H4 (cell line): ENCODE measurements at regions not wholly inside any gene's neighbourhood (a gene's known extent, or its start where the extent isn't known, plus 50 kb on each side); places are given as distances from the start of the nearest gene placed in this dataset.
A peak's percentile ranks its signal among the peaks of the same experiment; 100 is the strongest.

ENCODE experiments used
- DNase-seq: peaks from one replicate; pipeline ENCODE4 v3.0.0-alpha.2; 2015; ENCODE audit warnings: low spot score

DNA sequence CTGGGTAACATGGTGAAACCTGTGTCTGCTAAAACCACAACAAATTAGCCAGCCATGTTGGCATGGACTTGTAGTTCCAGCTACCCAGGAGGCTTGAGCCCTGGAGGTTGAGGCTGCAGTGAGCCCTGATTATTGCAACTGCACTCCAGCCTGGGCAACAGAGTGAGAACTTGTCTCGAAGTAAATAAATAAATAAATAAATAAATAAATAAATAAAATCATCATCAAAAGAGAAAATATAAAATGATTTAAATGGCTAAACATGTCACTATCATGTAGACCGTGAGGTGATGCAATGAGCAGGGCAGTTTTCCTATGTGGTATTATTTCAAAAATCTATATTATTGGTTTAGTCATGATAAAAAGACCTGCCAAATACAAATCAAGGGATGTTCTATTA is 2074.3 kb downstream of the PCDH9 start:
- no peak for DNase-seq

DNA sequence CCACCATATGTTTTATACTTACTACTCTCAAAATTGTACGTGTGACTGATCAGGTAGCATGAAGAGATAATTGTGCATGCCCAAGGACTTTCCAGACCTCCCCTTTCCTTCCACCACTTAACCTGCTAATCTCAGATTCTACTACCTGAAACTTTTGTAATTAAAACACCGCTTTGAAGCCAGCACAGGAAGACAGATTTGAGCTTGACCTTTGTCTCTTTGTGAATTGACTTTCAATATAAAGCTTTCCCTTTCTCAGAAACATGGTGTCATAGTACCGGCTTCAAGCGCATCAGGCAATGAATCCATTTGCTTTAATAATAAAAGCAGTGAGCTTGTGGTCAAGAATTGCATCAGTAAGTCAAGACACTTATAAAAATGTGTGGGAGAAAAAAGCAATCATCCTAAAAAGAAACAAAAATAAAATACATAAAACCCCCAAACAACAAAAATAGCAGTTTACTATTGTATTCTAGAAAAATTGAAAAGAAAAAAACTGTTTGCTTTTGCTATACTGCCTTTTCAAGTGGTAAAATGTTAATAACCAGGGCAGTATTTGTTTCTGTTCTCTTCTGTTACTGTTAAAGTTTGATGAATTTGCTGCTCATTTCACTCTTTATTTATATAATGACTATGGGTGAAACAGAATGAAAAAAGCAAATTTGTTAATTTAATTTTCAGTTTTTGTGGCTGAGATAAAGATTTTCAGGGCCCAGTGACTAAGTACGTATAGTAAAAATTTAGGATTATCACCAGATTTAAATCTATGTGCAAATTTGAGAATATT is 2075.3 kb downstream of the PCDH9 start:
- no peak for DNase-seq

DNA sequence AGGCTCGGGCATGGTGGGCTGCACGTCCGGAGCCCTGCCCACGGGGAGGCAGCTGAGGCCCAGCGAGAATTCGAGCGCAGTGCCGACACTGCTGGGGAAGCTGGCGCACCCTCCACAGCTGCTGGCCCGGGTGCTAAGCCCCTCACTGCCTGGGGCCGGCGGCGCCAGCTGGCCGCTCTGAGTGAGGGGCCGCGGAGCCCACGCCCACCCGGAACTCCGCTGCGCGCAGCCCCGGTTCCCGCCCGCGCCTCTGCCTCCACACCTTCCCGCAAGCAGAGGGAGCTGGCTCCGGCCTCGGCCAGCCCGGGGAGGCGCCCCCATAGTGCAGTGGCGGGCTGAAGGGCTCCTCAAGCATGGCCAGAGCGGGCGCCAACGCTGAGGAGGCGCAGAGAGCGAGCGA is 2080.4 kb downstream of the PCDH9 start:
- DNase-seq: no peak

DNA sequence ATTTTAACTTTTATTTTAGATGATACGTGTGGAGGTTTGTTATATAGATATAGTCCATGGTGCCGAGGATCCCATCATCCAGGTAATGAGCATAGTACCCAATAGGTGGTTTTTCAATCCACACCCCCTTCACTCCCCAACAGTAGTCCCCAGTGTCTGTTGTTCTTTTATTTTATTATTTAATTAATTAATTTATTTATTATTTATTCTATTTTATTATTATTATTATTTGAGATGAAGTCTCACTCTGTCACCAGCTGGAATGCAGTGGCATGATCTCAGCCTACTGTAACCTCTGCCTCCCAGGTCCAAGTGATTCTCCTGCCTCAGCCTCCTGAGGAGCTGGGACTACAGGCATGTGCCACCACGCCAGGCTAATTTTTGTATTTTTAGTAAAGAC is 2086.2 kb downstream of the PCDH9 start:
- no peak for DNase-seq

DNA sequence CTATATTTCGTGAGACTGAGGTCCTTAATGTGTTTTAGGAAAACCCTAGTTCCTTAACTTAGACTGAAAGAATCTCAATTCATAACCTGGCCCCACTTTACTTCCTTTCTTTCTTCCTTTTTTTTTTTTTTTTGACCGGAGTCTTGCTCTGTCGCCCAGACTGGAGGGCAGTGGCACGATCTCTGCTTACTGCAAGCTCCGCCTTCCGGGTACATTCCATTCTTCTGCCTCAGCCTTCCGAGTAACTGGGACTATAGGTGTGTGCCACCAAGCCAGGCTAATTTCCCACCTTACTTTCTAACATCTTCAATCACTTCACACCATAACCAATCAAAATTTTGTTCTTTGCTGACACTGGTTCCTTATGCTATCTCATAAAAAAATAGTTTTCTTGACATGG is 2097.0 kb downstream of the PCDH9 start:
- DNase-seq: peak; percentile 29

DNA sequence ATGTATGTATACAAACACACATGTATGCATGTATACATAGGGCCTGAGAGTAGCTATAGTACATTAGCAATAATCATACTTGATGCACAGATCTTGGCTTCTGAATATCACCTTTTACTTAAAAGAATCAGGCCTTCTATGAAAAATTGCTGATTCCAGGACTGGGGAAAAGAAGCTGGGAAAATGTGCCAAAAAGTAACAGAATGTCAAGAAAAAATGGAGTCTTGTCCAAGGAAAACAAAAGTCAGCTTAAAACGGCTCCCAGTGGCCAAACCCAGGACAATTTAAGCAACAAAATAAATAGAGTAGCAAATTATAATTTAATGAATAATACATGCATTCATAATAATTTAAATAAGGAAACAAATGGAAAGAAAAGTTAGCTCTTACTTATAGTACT is 2104.9 kb downstream of the PCDH9 start:
- DNase-seq: no peak

DNA sequence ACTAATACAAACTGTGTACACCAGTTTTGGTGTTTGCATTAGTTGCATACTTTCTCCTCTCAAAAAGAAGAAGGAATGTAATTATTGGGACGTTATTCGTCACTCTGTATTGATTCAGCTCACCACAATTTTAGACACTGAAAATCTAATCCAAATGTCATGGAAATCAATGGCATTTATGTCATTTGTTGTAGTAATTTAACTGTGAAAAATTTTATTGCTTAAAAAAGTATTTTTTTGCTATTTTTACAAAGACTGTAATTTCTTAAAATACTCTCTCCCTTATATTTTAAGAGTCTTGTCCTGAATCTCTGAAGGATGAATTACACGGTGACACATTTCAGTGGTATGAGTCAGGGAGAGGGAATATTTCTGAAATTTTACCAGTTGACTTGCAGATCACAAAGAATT is 2117.6 kb downstream of the PCDH9 start:
- DNase-seq: no peak

DNA sequence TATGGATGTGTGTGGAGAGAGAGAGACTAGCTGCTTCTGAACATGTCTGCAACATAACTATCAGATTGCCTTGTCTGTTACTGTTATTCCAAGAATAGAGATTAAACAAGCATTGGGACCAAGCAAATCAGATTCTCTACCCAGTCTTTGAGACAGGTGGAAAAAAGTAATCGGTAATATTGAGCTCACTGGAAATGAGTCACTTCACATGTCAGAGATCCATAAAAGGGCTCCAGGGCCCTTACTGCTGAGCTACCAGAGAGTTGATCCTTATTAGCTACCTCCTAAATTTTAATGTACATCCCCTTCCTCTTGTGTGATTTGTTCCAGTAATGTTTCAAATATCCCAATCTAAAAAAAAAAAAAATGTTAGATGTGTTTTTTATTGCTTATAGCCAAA is 2118.0 kb downstream of the PCDH9 start:
- DNase-seq: no peak

DNA sequence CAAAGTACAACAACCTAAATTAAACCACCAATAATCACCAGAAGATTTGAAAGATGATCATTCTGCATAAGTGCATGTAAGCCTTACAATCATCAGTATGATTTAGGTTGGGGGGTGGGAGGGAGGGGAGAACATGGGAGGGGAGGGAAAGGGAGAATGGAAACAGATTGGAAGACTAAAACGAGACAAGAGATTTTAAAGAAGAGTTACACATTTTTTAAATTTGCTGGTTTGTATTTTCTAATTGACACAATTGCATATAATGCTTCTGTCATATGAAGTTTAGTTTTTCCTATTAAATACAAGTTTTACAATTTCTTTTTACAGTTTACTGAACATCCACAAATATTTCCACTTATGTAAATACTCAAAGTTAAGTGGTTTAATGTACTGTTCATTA is 2118.9 kb downstream of the PCDH9 start:
- DNase-seq: no peak

DNA sequence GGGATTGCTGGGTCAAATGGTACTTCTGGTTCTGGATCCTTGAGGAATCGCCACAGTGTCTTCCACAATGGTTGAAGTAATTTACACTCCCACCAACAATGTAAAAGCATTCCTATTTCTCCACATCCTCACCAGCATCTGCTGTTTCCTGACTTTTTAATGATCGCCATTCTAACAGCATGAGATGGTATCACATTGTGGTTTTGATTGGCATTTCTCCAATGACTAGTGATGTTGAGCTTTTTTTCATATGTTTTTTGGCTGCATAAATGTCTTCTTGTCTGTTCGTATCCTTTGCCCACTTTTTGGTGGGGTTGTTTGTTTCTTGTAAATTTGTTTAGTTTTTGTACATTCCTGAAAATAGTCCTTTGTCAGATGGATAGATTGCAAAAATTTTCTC is 2125.7 kb downstream of the PCDH9 start:
- DNase-seq: peak; percentile 4

DNA sequence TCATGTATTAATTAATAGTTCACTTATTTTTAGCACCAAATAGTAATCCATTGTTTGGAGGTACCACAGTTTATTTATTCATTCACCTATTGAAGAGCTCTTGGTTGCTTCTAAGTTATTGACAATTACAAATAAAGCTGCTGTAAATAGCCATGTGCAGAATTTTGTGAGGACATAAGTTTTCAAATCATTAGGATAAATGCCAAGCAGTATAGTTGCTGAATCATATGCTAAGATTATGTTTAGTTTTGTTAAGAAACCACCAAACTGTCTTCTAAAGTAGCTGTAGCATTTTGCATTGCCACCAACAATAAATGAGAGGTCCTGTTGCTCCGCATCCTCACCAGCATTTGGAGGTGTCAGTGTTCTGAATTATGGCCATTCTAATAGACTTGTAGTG is 2126.8 kb downstream of the PCDH9 start:
- DNase-seq: no peak

DNA sequence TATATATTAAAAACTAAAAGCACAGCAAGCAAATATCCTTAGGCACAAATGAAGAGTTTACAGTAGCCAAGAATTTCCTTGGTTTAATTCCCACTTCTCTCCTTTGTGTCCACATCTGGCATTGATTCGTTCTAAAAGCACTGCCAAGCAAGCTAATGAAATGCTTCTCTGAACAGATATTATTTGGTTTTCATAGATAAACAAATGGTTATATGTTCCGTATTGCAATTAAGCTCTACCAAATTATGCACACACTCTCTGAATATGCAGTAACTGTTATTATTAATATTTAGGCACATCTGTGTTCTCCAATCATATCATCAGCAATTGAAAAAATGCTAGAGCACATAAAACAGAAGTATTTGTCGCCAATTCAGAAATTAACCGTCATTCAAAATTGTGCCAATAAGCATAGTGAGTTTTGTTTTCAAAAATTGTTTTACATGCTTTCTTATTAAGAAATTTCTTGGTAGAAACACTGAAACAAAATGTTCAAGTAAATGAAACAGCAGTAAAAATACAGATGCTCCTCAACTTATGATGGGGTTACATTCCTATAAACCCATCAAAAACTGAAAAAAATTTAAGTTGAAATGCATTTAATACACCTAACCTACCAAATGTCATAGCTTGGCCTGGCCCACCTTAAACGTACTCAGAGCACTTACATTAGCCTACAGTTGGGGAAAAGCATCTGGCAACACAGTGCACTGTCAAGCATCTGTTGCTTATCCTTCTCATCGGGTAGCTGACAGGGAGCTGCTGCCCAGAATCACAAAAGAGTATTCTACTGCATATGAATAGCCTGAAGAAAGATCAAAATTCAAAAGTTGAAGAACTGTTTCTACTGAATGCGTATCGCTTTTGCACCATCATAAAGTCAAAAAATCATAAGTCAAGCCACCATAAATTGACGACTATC is 2134.7 kb downstream of the PCDH9 start:
- no peak for DNase-seq

DNA sequence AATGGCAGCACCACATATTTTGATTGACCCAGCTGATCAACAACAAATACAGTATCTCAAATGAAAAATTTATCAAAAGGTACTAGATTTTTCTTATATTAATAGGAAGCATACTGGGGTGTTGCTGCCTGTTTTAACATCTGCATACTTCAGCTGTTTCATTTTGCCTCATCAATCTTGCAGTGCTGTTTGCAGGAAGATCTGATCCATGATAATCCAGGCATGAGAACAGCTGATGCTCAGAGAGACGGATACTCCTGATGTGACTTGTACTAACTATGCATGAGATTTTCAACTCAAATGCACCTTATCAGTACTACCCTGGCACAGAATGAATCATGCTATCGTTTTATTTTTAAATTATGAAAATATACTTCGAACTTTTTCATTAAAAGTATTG is 2136.8 kb downstream of the PCDH9 start:
- DNase-seq: no peak

DNA sequence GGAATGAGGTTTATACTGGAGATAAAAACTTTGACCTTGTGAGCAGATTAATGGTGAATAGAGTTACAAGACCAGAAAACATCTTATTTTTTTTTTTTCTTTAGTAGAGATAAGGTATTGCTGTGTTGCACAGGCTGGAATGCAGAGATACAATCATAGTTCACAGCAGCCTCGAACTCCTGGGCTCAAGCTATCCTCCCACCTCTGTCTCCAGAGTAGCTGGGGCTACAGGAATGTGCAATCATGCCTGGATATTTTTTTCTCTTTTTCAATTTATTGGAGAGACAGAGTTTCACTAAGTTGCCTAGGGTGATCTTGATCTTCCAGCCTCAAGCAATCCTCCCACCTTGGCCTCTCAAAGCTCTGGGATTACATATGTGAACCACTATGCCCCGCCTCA is 2139.1 kb downstream of the PCDH9 start:
- DNase-seq: no peak

DNA sequence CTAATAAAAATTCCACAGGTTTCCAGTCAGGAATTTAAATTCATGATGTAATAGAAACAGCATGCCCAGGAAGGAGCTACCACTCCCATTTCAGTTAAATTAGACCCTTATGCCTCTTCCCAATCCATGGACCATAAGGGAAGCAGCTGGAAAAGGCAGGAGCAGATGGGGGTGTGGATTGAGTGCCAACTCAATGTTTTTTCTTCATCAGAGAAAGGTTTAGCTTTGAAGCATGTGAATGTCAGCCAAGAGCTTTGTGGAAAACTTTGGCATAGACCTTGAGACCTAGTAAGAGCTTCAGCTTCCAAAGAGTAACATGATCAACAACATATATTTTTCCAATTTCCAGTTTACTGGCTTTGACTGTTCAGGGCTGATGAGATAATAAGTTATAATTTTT is 2139.9 kb downstream of the PCDH9 start:
- no peak for DNase-seq

DNA sequence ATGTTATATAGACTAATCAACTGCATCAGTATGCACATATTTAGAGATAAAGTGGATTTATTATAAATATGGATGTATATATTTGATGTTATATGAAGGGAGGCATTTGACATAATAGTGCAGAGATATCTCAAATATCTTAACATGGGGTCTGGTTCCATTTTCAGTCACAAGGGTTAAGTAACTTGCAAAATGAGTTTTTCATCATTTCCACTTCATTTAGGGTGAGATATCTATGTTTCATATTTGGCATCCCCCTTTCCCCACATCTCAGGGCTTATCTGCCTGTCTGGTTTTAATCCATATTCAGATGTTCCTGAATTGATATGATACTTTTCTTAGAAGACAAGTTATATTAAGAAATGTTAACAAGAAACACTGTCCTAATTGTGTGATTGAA is 2141.2 kb downstream of the PCDH9 start:
- no peak for DNase-seq

DNA sequence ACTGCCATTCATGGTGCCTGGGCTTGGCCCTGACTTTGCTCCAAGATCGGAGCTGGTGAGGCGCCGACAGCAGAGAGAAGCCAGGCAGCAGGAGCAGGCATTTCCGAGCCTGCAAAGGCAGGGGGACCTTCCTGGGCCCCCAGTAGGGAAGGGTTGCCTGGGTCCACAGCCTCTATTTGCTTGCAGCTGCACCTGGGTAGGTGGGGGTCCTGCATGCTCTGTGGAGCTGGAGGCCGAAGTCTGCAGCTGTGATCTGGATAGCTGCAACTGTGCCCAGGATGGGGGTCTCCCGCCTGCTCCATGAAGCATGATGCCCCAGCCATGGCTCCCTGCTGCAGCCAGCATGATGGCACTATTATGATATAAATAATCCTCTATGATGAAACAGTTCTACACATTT is 2144.2 kb downstream of the PCDH9 start:
- no peak for DNase-seq

DNA sequence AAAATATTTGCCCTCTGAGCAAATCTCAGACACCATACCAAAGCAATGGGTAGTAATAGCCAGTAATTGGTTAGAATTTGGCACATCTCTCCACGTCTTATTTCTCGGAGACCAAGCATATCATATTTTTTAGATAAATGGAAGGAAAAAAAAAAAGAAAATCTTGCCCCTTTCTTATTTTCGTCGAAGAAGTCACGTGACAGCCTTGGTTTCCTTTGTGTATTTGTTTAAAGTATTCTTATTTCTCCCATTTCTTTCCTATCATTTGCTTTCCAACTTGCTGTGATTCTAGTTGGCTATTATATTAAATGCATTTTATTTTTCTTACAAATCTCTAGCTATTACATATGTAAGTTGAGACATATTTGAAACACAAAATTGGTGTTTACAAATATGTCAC is 2155.9 kb downstream of the PCDH9 start:
- no peak for DNase-seq

DNA sequence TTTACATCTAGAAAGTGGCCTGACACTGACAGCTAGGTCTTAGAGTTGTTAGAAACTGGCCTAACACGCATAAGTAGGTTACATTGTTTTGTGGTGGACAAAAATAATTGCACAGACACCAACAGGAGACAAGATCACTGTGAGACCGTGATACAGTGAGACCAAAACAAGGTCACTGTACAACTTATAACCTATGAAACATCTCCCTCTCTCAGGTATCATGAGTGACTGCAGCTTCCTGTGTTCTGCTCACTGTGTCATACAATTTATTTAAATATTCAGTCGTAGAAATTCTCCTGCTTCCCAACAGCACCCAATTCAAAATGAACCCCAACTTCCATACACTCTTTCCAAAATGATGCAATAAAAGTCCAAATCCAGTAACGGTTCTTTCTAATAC is 2165.2 kb downstream of the PCDH9 start:
- DNase-seq: no peak

DNA sequence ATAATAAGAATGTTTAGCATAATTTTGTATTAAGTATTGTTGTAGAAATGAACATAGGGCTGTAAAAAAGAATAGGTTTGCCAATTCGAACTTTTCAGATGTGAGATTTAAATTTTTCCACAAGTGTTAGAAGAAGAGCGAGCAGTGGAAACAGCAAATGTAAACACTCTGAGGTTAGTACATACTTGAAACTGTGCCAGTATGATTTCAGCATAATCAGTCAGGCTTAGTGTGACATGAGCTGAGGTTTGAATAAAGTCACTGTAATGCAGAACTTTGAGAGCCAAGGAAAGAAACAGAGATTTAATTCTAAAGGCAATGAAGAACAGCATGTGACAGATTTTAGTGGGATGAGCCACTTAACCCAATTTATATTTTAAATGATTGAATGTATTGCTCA is 2166.4 kb downstream of the PCDH9 start:
- DNase-seq: peak; percentile 66

DNA sequence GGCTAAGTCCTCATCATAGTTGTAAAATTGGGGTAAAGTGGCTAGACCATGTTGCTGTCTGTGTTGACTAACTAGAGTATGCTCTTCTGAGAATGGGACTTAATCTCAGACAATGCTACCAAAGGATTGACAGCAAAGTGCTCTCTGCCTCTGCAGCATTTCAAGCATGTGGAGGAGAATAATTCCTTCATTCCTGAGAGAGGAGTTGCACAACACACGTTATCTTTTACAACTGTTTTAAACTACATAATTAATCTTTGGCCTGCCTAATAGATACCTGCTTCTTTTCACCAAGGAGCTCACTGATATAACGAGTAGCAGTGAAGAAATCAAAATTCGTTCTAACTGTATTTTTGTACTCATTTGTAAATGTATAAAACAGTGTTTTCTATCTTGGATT is 2172.2 kb downstream of the PCDH9 start:
- DNase-seq: no peak

DNA sequence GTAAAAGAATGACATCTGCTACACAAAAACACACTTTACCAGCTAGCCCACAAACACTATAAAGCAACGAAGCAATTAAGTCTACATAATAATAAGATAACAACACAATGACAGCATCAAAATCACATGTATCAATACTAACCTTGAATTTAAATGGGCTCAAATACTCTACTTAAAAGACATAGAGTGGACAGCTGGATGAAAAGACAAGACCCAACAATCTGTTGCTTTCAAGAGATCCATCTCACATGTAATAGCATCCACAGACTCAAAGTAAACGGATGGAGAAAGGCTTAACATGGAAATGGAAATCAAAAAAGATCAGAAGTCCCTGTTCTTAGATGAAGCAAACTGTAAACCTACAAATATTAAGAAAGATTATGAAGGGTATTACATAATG is 2175.9 kb downstream of the PCDH9 start:
- no peak for DNase-seq

DNA sequence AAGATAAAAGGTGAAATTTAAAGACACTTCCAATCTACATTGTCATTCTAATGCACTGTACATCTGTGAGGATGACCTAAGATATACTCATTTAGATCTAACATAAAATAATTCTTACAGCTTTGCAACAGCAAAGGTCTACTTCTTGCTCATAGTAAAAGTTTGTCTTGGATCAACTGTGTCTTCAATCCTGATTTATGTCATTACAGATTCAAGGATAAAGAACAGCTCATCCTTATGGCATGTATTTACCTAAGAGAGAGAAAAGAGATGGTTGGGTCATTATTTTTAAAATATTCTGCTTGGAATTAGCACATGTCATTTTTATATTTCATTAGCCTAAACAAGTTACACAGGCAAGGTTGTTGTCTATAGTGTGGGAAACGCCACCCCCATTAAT is 2193.1 kb downstream of the PCDH9 start:
- no peak for DNase-seq
